Tibial nerve (tissue), 3 donors: ENCODE measurements at regions not wholly inside any gene's neighbourhood (a gene's known extent, or its start where the extent isn't known, plus 50 kb on each side); places are given as distances from the start of the nearest gene placed in this dataset.

ENCODE experiments used
- CTCF ChIP-seq, 5 experiments: fragments of 200-600 bp in 3 of 5; fragments of 450-650 bp in 2 of 5; sonication (generic) in 3 of 5; IDR thresholded peaks; one replicate each; pipeline ENCODE4 v1.5.1; 2016 to 2019; ENCODE audit warnings: antibody characterized with exemption in 5 of 5, mild to moderate bottlenecking in 3 of 5, moderate library complexity in 2 of 5
- POLR2A ChIP-seq, 2 donors: fragments of 450-650 bp; IDR thresholded peaks; one replicate each; pipeline ENCODE4 v1.6.1; 2017; ENCODE audit warnings: antibody characterized with exemption in 2 of 2, mild to moderate bottlenecking in 2 of 2, moderate library complexity in 2 of 2

GRCh38 chr18:78792736-78793135 lies 186.9 kb upstream of the SALL3 start:
- no peak for TF ChIP-seq POLR2A (IDR thresholded peaks at IDR 0.05)
- TF ChIP-seq CTCF (IDR thresholded peaks at IDR 0.05): no peak
